WTC11 (cell line): ENCODE measurements at regions not wholly inside any gene's neighbourhood (a gene's known extent, or its start where the extent isn't known, plus 50 kb on each side); places are given as distances from the start of the nearest gene placed in this dataset.

ENCODE experiments used
- CREM ChIP-seq: sonication (generic); formaldehyde crosslinking; IDR thresholded peaks from 2 replicates; pipeline ENCODE4 v1.8.1; 2022; ENCODE audit warnings: mild to moderate bottlenecking, missing genetic modification reagents, moderate library complexity
- CTCF ChIP-seq: fragments of 200-600 bp; IDR thresholded peaks from 2 replicates; pipeline ENCODE4 v1.8.0; 2022; ENCODE audit warnings: antibody characterized with exemption
- IRF1 ChIP-seq: sonication (generic); formaldehyde crosslinking; IDR thresholded peaks from 2 replicates; pipeline ENCODE4 v1.8.0; 2023; ENCODE audit warnings: missing genetic modification reagents
- IRF2 ChIP-seq: sonication (generic); formaldehyde crosslinking; IDR thresholded peaks from 2 replicates; pipeline ENCODE4 v1.8.0; 2022; ENCODE audit warnings: low read depth, missing genetic modification reagents, borderline replicate concordance
- ZNF671 ChIP-seq: fragments of 250-450 bp; sonication (Bioruptor Pico); IDR thresholded peaks from 2 replicates; pipeline ENCODE4 v1.8.0; 2021; ENCODE audit warnings: mild to moderate bottlenecking
- TF ChIP-seq, protein P1 (sequence below): sonication (generic); formaldehyde crosslinking; IDR thresholded peaks from 2 replicates; pipeline ENCODE4 v1.8.1; 2023; ENCODE audit warnings: mild to moderate bottlenecking, moderate library complexity, missing genetic modification reagents
- TF ChIP-seq, protein P2 (sequence below): fragments of 250-450 bp; sonication (Bioruptor Pico); IDR thresholded peaks from 2 replicates; pipeline ENCODE4 v2.1.2; 2022; ENCODE audit warnings: mild to moderate bottlenecking, moderate library complexity

GRCh38 chr14:89474464-89474863 lies 57.4 kb upstream of the FOXN3 start:
- no peak for TF ChIP-seq CTCF
- TF ChIP-seq, protein P1, sequence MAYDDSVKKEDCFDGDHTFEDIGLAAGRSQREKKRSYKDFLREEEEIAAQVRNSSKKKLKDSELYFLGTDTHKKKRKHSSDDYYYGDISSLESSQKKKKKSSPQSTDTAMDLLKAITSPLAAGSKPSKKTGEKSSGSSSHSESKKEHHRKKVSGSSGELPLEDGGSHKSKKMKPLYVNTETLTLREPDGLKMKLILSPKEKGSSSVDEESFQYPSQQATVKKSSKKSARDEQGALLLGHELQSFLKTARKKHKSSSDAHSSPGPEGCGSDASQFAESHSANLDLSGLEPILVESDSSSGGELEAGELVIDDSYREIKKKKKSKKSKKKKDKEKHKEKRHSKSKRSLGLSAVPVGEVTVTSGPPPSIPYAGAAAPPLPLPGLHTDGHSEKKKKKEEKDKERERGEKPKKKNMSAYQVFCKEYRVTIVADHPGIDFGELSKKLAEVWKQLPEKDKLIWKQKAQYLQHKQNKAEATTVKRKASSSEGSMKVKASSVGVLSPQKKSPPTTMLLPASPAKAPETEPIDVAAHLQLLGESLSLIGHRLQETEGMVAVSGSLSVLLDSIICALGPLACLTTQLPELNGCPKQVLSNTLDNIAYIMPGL (CRISPR knock-in tag): no peak
- no peak for TF ChIP-seq IRF1 (CRISPR knock-in tag)
- TF ChIP-seq IRF2: no peak
- TF ChIP-seq CREM: no peak
- TF ChIP-seq ZNF671: no peak
- TF ChIP-seq, protein P2, sequence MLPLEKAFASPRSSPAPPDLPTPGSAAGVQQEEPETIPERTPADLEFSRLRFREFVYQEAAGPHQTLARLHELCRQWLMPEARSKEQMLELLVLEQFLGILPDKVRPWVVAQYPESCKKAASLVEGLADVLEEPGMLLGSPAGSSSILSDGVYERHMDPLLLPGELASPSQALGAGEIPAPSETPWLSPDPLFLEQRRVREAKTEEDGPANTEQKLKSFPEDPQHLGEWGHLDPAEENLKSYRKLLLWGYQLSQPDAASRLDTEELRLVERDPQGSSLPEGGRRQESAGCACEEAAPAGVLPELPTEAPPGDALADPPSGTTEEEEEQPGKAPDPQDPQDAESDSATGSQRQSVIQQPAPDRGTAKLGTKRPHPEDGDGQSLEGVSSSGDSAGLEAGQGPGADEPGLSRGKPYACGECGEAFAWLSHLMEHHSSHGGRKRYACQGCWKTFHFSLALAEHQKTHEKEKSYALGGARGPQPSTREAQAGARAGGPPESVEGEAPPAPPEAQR (CRISPR knock-in tag): no peak
